IMR-90 (cell line): ENCODE measurements at regions not wholly inside any gene's neighbourhood (a gene's known extent, or its start where the extent isn't known, plus 50 kb on each side); places are given as distances from the start of the nearest gene placed in this dataset.

Experiments
- ATAC-seq: fragments of 200-7000 bp; cut with Tn5 transposase; 2 replicates; pipeline ENCODE4 v1.9.1; 2020; ENCODE audit warnings: low read depth, mild to moderate bottlenecking, moderate library complexity
- BruUV-seq: library from RNA; stranded (reverse); fragments of 400-500 nt; replicated peaks from 2 replicates; lab custom pipeline; 2021; lab: Mats Ljungman, UMichigan
- CTCF ChIA-PET: fragments of 300-600 bp; formaldehyde crosslinking; extraction: SDS; loops from one replicate; lab custom pipeline; 2021; ENCODE audit warnings: antibody characterized with exemption; lab: Yijun Ruan, JAX
- POLR2A ChIA-PET: fragments of 300-600 bp; sonication (Branson Sonifier 250); formaldehyde crosslinking; loops from one replicate; lab custom pipeline; 2022; ENCODE audit warnings: antibody characterized with exemption; ENCODE audit not compliant: unreplicated experiment; lab: Charles Lee
- DNase-seq: peaks from one replicate; pipeline ENCODE4 v3.0.0; 2013
- H2AFZ ChIP-seq: replicated peaks from 2 replicates; pipeline ENCODE3; 2013; ENCODE audit warnings: low read length, mild to moderate bottlenecking; ENCODE audit not compliant: poor library complexity
- H2AK5ac ChIP-seq: 2 replicates; pipeline ENCODE4 v1.6.1; 2013; ENCODE audit warnings: low read depth, low read length, inconsistent platforms
- H2AK9ac ChIP-seq: replicated peaks from 2 replicates; pipeline ENCODE3; 2013; ENCODE audit warnings: mild to moderate bottlenecking, low read depth, low read length, moderate library complexity; ENCODE audit not compliant: poor library complexity
- H2BK120ac ChIP-seq: 2 replicates; pipeline ENCODE4 v1.6.1; 2013; ENCODE audit warnings: low read depth, low read length, inconsistent platforms
- H2BK15ac ChIP-seq: 3 replicates; pipeline ENCODE4 v1.6.1; 2013; ENCODE audit warnings: low read depth, low read length, inconsistent platforms
- H2BK20ac ChIP-seq: 2 replicates; pipeline ENCODE4 v1.6.1; 2013; ENCODE audit warnings: low read depth, mild to moderate bottlenecking, inconsistent platforms, low read length, moderate library complexity
- H2BK5ac ChIP-seq: 2 replicates; pipeline ENCODE4 v1.6.1; 2013; ENCODE audit warnings: mild to moderate bottlenecking, low read depth, low read length, inconsistent platforms; ENCODE audit not compliant: poor library complexity, severe bottlenecking
- H3K14ac ChIP-seq: replicated peaks from 2 replicates; pipeline ENCODE4 v1.6.1; 2013; ENCODE audit warnings: low read depth, low read length, inconsistent platforms
- H3K18ac ChIP-seq: 2 replicates; pipeline ENCODE4 v1.6.1; 2013; ENCODE audit warnings: low read depth, low read length, control low read depth
- H3K23ac ChIP-seq: 2 replicates; pipeline ENCODE4 v1.6.1; 2013; ENCODE audit warnings: low read depth, low read length, inconsistent platforms
- H3K27ac ChIP-seq: 2 replicates; pipeline ENCODE4 v1.5.1; 2013; ENCODE audit warnings: mild to moderate bottlenecking, control low read depth, low read length; ENCODE audit not compliant: insufficient read depth
- H3K27me3 ChIP-seq: 2 replicates; pipeline ENCODE4 v1.6.1; 2013; ENCODE audit warnings: low read length; ENCODE audit not compliant: control insufficient read depth, insufficient read depth
- H3K36me3 ChIP-seq: 2 replicates; pipeline ENCODE4 v1.6.1; 2013; ENCODE audit warnings: low read length, mixed read lengths; ENCODE audit not compliant: control insufficient read depth, insufficient read depth
- H3K4ac ChIP-seq: 2 replicates; pipeline ENCODE4 v1.6.1; 2013; ENCODE audit warnings: low read depth, low read length, inconsistent platforms
- H3K4me1 ChIP-seq: 2 replicates; pipeline ENCODE4 v1.6.1; 2013; ENCODE audit warnings: low read length, mixed read lengths; ENCODE audit not compliant: control insufficient read depth, insufficient read depth
- H3K4me2 ChIP-seq: 2 replicates; pipeline ENCODE4 v1.6.1; 2013; ENCODE audit warnings: low read depth, mild to moderate bottlenecking, control low read depth, low read length, moderate library complexity
- H3K4me3 ChIP-seq: 2 replicates; pipeline ENCODE4 v1.5.1; 2013; ENCODE audit warnings: low read depth, mild to moderate bottlenecking, control low read depth, low read length, moderate library complexity; ENCODE audit not compliant: insufficient read depth
- H3K56ac ChIP-seq: 2 replicates; pipeline ENCODE4 v1.6.1; 2013; ENCODE audit warnings: low read length, inconsistent platforms; ENCODE audit not compliant: insufficient read depth; ENCODE audit errors: extremely low read depth
- H3K79me1 ChIP-seq, 2 experiments: 2 replicates each; pipeline ENCODE4 v1.6.1; 2013; ENCODE audit warnings: low read length in 2 of 2, inconsistent platforms in 1 of 2, low read depth in 1 of 2
- H3K9ac ChIP-seq: 2 replicates; pipeline ENCODE4 v1.6.1; 2013; ENCODE audit warnings: low read depth, low read length, control low read depth
- H3K9me1 ChIP-seq: 2 replicates; pipeline ENCODE4 v1.6.1; 2013; ENCODE audit warnings: low read length, inconsistent platforms; ENCODE audit not compliant: insufficient read depth
- H3K9me3 ChIP-seq: 2 replicates; pipeline ENCODE4 v1.6.1; 2013; ENCODE audit warnings: low read length; ENCODE audit not compliant: control insufficient read depth, insufficient read depth
- H4K20me1 ChIP-seq: 2 replicates; pipeline ENCODE4 v1.6.1; 2013; ENCODE audit warnings: low read length, inconsistent platforms; ENCODE audit not compliant: insufficient read depth
- H4K5ac ChIP-seq: 2 replicates; pipeline ENCODE4 v1.6.1; 2013; ENCODE audit warnings: mild to moderate bottlenecking, low read depth, low read length, control low read depth
- H4K8ac ChIP-seq, 2 experiments: 2 replicates each; pipeline ENCODE4 v1.6.1; 2013; ENCODE audit warnings: low read depth in 2 of 2, low read length in 2 of 2, control low read depth in 1 of 2, inconsistent platforms in 1 of 2
- H4K91ac ChIP-seq: 2 replicates; pipeline ENCODE4 v1.6.1; 2013; ENCODE audit warnings: low read depth, low read length, inconsistent platforms; ENCODE audit not compliant: insufficient read depth
- MAFK ChIP-seq: IDR thresholded peaks from 2 replicates; pipeline ENCODE4 v1.6.1; 2012; ENCODE audit warnings: low read depth, low read length, improper control_type of control experiment
- MAZ ChIP-seq: IDR thresholded peaks from 2 replicates; pipeline ENCODE4 v1.6.1; 2012; ENCODE audit warnings: low read depth, mild to moderate bottlenecking, low read length, improper control_type of control experiment, moderate library complexity, borderline replicate concordance
- MXI1 ChIP-seq: IDR thresholded peaks from 2 replicates; pipeline ENCODE4 v1.6.1; 2012; ENCODE audit warnings: low read depth, mild to moderate bottlenecking, low read length, moderate library complexity, borderline replicate concordance
- RAD21 ChIP-seq: IDR thresholded peaks from 2 replicates; pipeline ENCODE4 v1.6.1; 2012; ENCODE audit warnings: low read length, improper control_type of control experiment
- SMC3 ChIP-seq: fragments of 150-350 bp; IDR thresholded peaks from 2 replicates; pipeline ENCODE4 v1.6.1; 2016; ENCODE audit warnings: low read depth, mild to moderate bottlenecking, antibody characterized with exemption, low read length, moderate library complexity
- WGBS, 2 experiments: methylation state at CpG; one replicate each; pipeline versions ENCODE4 v1.1.5 to v1.1.7; 2013; ENCODE audit warnings: missing lambda C conversion rate in 2 of 2; ENCODE audit not compliant: insufficient read length in 1 of 2; ENCODE audit errors: extremely low coverage in 2 of 2; 5-methylcytosine and 5-hydroxymethylcytosine counted together
- dilution Hi-C: fragments of 300-500 bp; cut with HindIII; formaldehyde crosslinking; loops from one replicate; pipeline ENCODE4 v1.14.3; 2018; ENCODE audit warnings: low sequenced_read_pairs; ENCODE audit not compliant: unreplicated experiment
- in situ Hi-C: fragments of 300-500 bp; cut with MboI; formaldehyde crosslinking; loops from 3 replicates; pipeline ENCODE4 v1.14.3; 2019; ENCODE audit warnings: low sequenced_read_pairs, inconsistent platforms, mixed read lengths
- intact Hi-C: fragments of 100-400 bp; cut with micrococcal nuclease; formaldehyde crosslinking; loops from 2 replicates; pipeline ENCODE4 v1.10.0; 2022
- TF ChIP-seq, protein P1 (sequence below): conservative IDR thresholded peaks from 2 replicates; pipeline ENCODE4 v1.5.1; 2012; ENCODE audit warnings: mild to moderate bottlenecking, low read depth, low read length, improper control_type of control experiment
- TF ChIP-seq, protein P2 (sequence below): fragments of 150-350 bp; IDR thresholded peaks from 2 replicates; pipeline ENCODE4 v1.6.1; 2016; ENCODE audit warnings: low read depth, mild to moderate bottlenecking, low read length, moderate library complexity, borderline replicate concordance

DNA sequence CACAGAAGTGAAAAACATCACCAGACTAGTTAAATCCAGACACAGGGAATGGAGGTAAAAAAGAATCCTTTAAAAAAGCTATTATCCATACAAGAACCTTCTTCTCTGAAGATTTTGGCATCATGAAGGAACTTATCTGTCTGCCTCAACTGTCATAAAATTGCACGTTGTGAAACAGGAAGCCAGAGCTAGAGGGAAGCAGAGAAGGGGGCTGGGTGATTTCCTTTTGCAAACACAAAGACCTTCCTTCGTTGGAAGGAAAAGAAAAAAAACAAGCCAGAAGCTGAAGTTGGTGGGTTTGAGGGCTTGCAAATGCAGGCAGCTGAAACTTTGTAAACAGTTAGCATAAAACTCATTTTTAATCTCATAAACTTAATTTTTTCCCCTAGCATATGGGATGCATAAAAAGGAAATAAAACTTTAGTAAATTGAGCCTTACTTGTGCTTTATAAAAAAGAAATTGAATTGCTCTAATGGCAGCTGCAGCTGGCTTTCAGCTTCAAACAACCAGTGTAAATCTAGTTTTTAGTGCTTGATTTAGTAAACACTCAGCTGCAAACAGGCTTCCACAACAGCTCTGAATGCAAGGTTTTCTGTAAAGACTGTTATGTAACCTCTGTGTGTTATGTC lies 101.6 kb downstream of the OTUD1 start:
- Histone ChIP-seq H3K4me1 (no peaks in the 10 kb centered on the region), H3K79me1 (no peaks in the 10 kb centered on the region), H3K18ac (no peak overlapping the region), H3K36me3 (no peaks in the 10 kb centered on the region), H2BK15ac (no peak overlapping the region), H2BK120ac (no peak overlapping the region), H3K4me3 (no peak overlapping the region), H4K5ac (no peak overlapping the region), H2BK5ac (no peak overlapping the region), H3K23ac (no peak overlapping the region), H2AK5ac (no peak overlapping the region), H3K9me3 (no peaks in the 10 kb centered on the region), H2AFZ (no peak overlapping the region), H2BK20ac (no peak overlapping the region), H3K4ac (no peak overlapping the region), H4K91ac (no peak overlapping the region), H3K14ac (no peak overlapping the region), H3K56ac (no peak overlapping the region), H3K27me3 (no peaks in the 10 kb centered on the region), H3K9me1 (no peaks in the 10 kb centered on the region), H3K4me2 (no peak overlapping the region), H2AK9ac (no peak overlapping the region), H3K27ac (no peak overlapping the region), H4K8ac (no peak overlapping the region), H3K9ac (no peak overlapping the region), H4K20me1 (no peaks in the 10 kb centered on the region)
- in situ Hi-C loops, result loop anchor here (25.0 kb wide), 2 partner anchors 378 to 972 kb away; no protein-coding TSS in a partner anchor
- WGBS, 2 experiments, result no CpG with 5 or more reads among the region's 2 CpGs
- no peak for ATAC-seq
- intact Hi-C loops, result no loop called here
- DNase-seq, result no peak
- dilution Hi-C loops, result no loop called here
- TF ChIP-seq MXI1, result no peak
- no peak for TF ChIP-seq SMC3
- no peak for TF ChIP-seq MAFK
- TF ChIP-seq, protein P1, sequence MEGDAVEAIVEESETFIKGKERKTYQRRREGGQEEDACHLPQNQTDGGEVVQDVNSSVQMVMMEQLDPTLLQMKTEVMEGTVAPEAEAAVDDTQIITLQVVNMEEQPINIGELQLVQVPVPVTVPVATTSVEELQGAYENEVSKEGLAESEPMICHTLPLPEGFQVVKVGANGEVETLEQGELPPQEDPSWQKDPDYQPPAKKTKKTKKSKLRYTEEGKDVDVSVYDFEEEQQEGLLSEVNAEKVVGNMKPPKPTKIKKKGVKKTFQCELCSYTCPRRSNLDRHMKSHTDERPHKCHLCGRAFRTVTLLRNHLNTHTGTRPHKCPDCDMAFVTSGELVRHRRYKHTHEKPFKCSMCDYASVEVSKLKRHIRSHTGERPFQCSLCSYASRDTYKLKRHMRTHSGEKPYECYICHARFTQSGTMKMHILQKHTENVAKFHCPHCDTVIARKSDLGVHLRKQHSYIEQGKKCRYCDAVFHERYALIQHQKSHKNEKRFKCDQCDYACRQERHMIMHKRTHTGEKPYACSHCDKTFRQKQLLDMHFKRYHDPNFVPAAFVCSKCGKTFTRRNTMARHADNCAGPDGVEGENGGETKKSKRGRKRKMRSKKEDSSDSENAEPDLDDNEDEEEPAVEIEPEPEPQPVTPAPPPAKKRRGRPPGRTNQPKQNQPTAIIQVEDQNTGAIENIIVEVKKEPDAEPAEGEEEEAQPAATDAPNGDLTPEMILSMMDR, result no peak
- TF ChIP-seq, protein P2, sequence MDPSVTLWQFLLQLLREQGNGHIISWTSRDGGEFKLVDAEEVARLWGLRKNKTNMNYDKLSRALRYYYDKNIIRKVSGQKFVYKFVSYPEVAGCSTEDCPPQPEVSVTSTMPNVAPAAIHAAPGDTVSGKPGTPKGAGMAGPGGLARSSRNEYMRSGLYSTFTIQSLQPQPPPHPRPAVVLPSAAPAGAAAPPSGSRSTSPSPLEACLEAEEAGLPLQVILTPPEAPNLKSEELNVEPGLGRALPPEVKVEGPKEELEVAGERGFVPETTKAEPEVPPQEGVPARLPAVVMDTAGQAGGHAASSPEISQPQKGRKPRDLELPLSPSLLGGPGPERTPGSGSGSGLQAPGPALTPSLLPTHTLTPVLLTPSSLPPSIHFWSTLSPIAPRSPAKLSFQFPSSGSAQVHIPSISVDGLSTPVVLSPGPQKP, result no peak
- TF ChIP-seq MAZ, result no peak
- no peak for TF ChIP-seq RAD21
- CTCF ChIA-PET, result no interaction called here
- POLR2A ChIA-PET, result no interaction called here
- BruUV-seq, result no TSS peak
